ENCODE measurements at regions not wholly inside any gene's neighbourhood (a gene's known extent, or its start where the extent isn't known, plus 50 kb on each side); places are given as distances from the start of the nearest gene placed in this dataset.

- H3K9me3 ChIP-seq (ENCODE audit: control insufficient read depth in 2 of 2, insufficient read depth in 1 of 2, low read depth in 1 of 2, low read length in 1 of 2) = no peaks in the 10 kb centered on the region
- DNase-seq = no peak
- no peak overlapping the region for H3K27ac ChIP-seq (ENCODE audit: low read depth in 1 of 3, low read length in 2 of 3)
- WGBS, 3 donors = 68 to 86% (median 73%) methylated on average over 2 of the region's 2 CpGs
- H3K36me3 ChIP-seq (ENCODE audit: control insufficient read depth in 3 of 3, insufficient read depth in 2 of 3, low read depth in 1 of 3, low read length in 3 of 3) = no peaks in the 10 kb centered on the region
- no peaks in the 10 kb centered on the region for H3K27me3 ChIP-seq (ENCODE audit: control insufficient read depth in 3 of 3, insufficient read depth in 3 of 3, low read length in 3 of 3)
- H3K4me3 ChIP-seq (ENCODE audit: low read depth in 1 of 3, low read length in 3 of 3) = no peak overlapping the region
- no peaks in the 10 kb centered on the region for H3K4me1 ChIP-seq (ENCODE audit: control insufficient read depth in 3 of 3, insufficient read depth in 2 of 3, low read depth in 1 of 3, low read length in 2 of 3)
- FAIRE-seq = no peak
Measured at GRCh38 chr2:198444800-198445287, 640.5 kb downstream of the PLCL1 start.

- Histone ChIP-seq H3K9me3 (ENCODE audit: control insufficient read depth in 2 of 2, insufficient read depth in 1 of 2, low read depth in 1 of 2, low read length in 1 of 2) (no peaks in the 10 kb centered on the region), H3K4me3 (ENCODE audit: low read depth in 1 of 3, low read length in 3 of 3) (no peak overlapping the region), H3K36me3 (ENCODE audit: control insufficient read depth in 3 of 3, insufficient read depth in 2 of 3, low read depth in 1 of 3, low read length in 3 of 3) (no peaks in the 10 kb centered on the region), H3K27me3 (ENCODE audit: control insufficient read depth in 3 of 3, insufficient read depth in 3 of 3, low read length in 3 of 3) (peaks cover 0 to 2% (median 0%) of the 10 kb centered on the region in 3 donors), H3K4me1 (ENCODE audit: control insufficient read depth in 3 of 3, insufficient read depth in 2 of 3, low read depth in 1 of 3, low read length in 2 of 3) (no peaks in the 10 kb centered on the region), H3K27ac (ENCODE audit: low read depth in 1 of 3, low read length in 2 of 3) (no peak overlapping the region)
- DNase-seq (no peak), FAIRE-seq (no peak)
Measured at GRCh38 chr2:198441901-198442300, 637.5 kb downstream of the PLCL1 start.

GRCh38 chr2:198441246-198441645, 636.9 kb downstream of the PLCL1 start:
- 71 to 85% (median 79%) methylated on average over 1 of the region's 1 CpG for WGBS, 3 donors

GRCh38 chr2:198440833-198441232, 636.4 kb downstream of the PLCL1 start:
- Histone ChIP-seq H3K9me3 (ENCODE audit: control insufficient read depth in 2 of 2, insufficient read depth in 1 of 2, low read depth in 1 of 2, low read length in 1 of 2) (no peaks in the 10 kb centered on the region), H3K4me1 (ENCODE audit: control insufficient read depth in 3 of 3, insufficient read depth in 2 of 3, low read depth in 1 of 3, low read length in 2 of 3) (no peaks in the 10 kb centered on the region), H3K4me3 (ENCODE audit: low read depth in 1 of 3, low read length in 3 of 3) (no peak overlapping the region), H3K27ac (ENCODE audit: low read depth in 1 of 3, low read length in 2 of 3) (no peak overlapping the region), H3K36me3 (ENCODE audit: control insufficient read depth in 3 of 3, insufficient read depth in 2 of 3, low read depth in 1 of 3, low read length in 3 of 3) (no peaks in the 10 kb centered on the region), H3K27me3 (ENCODE audit: control insufficient read depth in 3 of 3, insufficient read depth in 3 of 3, low read length in 3 of 3) (peaks cover 0 to 2% (median 0%) of the 10 kb centered on the region in 3 donors)
- DNase-seq (no peak), FAIRE-seq (no peak)
- WGBS, 3 donors = 42 to 47% (median 44%) methylated on average over 2 of the region's 2 CpGs

More at GRCh38 chr2:198441246-198441645, 636.9 kb downstream of the PLCL1 start:
- no peak overlapping the region for H3K4me3 ChIP-seq (ENCODE audit: low read depth in 1 of 3, low read length in 3 of 3)
- FAIRE-seq (no peak), DNase-seq (no peak)
- H3K27me3 ChIP-seq (ENCODE audit: control insufficient read depth in 3 of 3, insufficient read depth in 3 of 3, low read length in 3 of 3) = peaks cover 0 to 2% (median 0%) of the 10 kb centered on the region in 3 donors
- H3K36me3 ChIP-seq (ENCODE audit: control insufficient read depth in 3 of 3, insufficient read depth in 2 of 3, low read depth in 1 of 3, low read length in 3 of 3) = no peaks in the 10 kb centered on the region
- H3K27ac ChIP-seq (ENCODE audit: low read depth in 1 of 3, low read length in 2 of 3) = no peak overlapping the region
- H3K9me3 ChIP-seq (ENCODE audit: control insufficient read depth in 2 of 2, insufficient read depth in 1 of 2, low read depth in 1 of 2, low read length in 1 of 2) = no peaks in the 10 kb centered on the region
- H3K4me1 ChIP-seq (ENCODE audit: control insufficient read depth in 3 of 3, insufficient read depth in 2 of 3, low read depth in 1 of 3, low read length in 2 of 3) = no peaks in the 10 kb centered on the region

- Histone ChIP-seq H3K4me3 (ENCODE audit: low read depth in 1 of 3, low read length in 3 of 3) (no peak overlapping the region), H3K36me3 (ENCODE audit: control insufficient read depth in 3 of 3, insufficient read depth in 2 of 3, low read depth in 1 of 3, low read length in 3 of 3) (no peaks in the 10 kb centered on the region), H3K27me3 (ENCODE audit: control insufficient read depth in 3 of 3, insufficient read depth in 3 of 3, low read length in 3 of 3) (peaks cover 0 to 2% (median 0%) of the 10 kb centered on the region in 3 donors), H3K27ac (ENCODE audit: low read depth in 1 of 3, low read length in 2 of 3) (no peak overlapping the region), H3K9me3 (ENCODE audit: control insufficient read depth in 2 of 2, insufficient read depth in 1 of 2, low read depth in 1 of 2, low read length in 1 of 2) (no peaks in the 10 kb centered on the region), H3K4me1 (ENCODE audit: control insufficient read depth in 3 of 3, insufficient read depth in 2 of 3, low read depth in 1 of 3, low read length in 2 of 3) (no peaks in the 10 kb centered on the region)
- no peak for DNase-seq
- no peak for FAIRE-seq
- 83 to 91% (median 88%) methylated on average over 1 of the region's 1 CpG for WGBS, 3 donors
Measured at GRCh38 chr2:198438331-198438730, 633.9 kb downstream of the PLCL1 start.

GRCh38 chr2:198424112-198424511, 619.7 kb downstream of the PLCL1 start:
- H3K4me1 ChIP-seq (ENCODE audit: control insufficient read depth in 3 of 3, insufficient read depth in 2 of 3, low read depth in 1 of 3, low read length in 2 of 3) = no peaks in the 10 kb centered on the region
- H3K4me3 ChIP-seq (ENCODE audit: low read depth in 1 of 3, low read length in 3 of 3) = no peak overlapping the region
- H3K27ac ChIP-seq (ENCODE audit: low read depth in 1 of 3, low read length in 2 of 3) = no peak overlapping the region
- DNase-seq (no peak), FAIRE-seq (no peak)
- H3K9me3 ChIP-seq (ENCODE audit: control insufficient read depth in 2 of 2, insufficient read depth in 1 of 2, low read depth in 1 of 2, low read length in 1 of 2) = no peaks in the 10 kb centered on the region
- 58 to 83% (median 74%) methylated on average over 1 of the region's 1 CpG for WGBS, 3 donors
- H3K27me3 ChIP-seq (ENCODE audit: control insufficient read depth in 3 of 3, insufficient read depth in 3 of 3, low read length in 3 of 3) = no peaks in the 10 kb centered on the region
- no peaks in the 10 kb centered on the region for H3K36me3 ChIP-seq (ENCODE audit: control insufficient read depth in 3 of 3, insufficient read depth in 2 of 3, low read depth in 1 of 3, low read length in 3 of 3)

- H3K36me3 ChIP-seq (ENCODE audit: control insufficient read depth in 3 of 3, insufficient read depth in 2 of 3, low read depth in 1 of 3, low read length in 3 of 3) = no peaks in the 10 kb centered on the region
- H3K27me3 ChIP-seq (ENCODE audit: control insufficient read depth in 3 of 3, insufficient read depth in 3 of 3, low read length in 3 of 3) = no peaks in the 10 kb centered on the region
- DNase-seq (no peak), FAIRE-seq (no peak)
- H3K9me3 ChIP-seq (ENCODE audit: control insufficient read depth in 2 of 2, insufficient read depth in 1 of 2, low read depth in 1 of 2, low read length in 1 of 2) = no peaks in the 10 kb centered on the region
- no peak overlapping the region for H3K27ac ChIP-seq (ENCODE audit: low read depth in 1 of 3, low read length in 2 of 3)
- 85 to 92% (median 89%) methylated on average over 3 of the region's 3 CpGs for WGBS, 3 donors
- no peaks in the 10 kb centered on the region for H3K4me1 ChIP-seq (ENCODE audit: control insufficient read depth in 3 of 3, insufficient read depth in 2 of 3, low read depth in 1 of 3, low read length in 2 of 3)
- no peak overlapping the region for H3K4me3 ChIP-seq (ENCODE audit: low read depth in 1 of 3, low read length in 3 of 3)
Measured at GRCh38 chr2:198417836-198418235, 613.4 kb downstream of the PLCL1 start.

GRCh38 chr2:198414976-198415375, 610.6 kb downstream of the PLCL1 start:
- H3K27ac ChIP-seq (ENCODE audit: low read depth in 1 of 3, low read length in 2 of 3) = no peak overlapping the region
- H3K27me3 ChIP-seq (ENCODE audit: control insufficient read depth in 3 of 3, insufficient read depth in 3 of 3, low read length in 3 of 3) = no peaks in the 10 kb centered on the region
- no peaks in the 10 kb centered on the region for H3K9me3 ChIP-seq (ENCODE audit: control insufficient read depth in 2 of 2, insufficient read depth in 1 of 2, low read depth in 1 of 2, low read length in 1 of 2)
- no peaks in the 10 kb centered on the region for H3K4me1 ChIP-seq (ENCODE audit: control insufficient read depth in 3 of 3, insufficient read depth in 2 of 3, low read depth in 1 of 3, low read length in 2 of 3)
- DNase-seq (no peak), FAIRE-seq (no peak)
- H3K4me3 ChIP-seq (ENCODE audit: low read depth in 1 of 3, low read length in 3 of 3) = no peak overlapping the region
- 81 to 86% (median 86%) methylated on average over 2 of the region's 2 CpGs for WGBS, 3 donors
- no peaks in the 10 kb centered on the region for H3K36me3 ChIP-seq (ENCODE audit: control insufficient read depth in 3 of 3, insufficient read depth in 2 of 3, low read depth in 1 of 3, low read length in 3 of 3)

GRCh38 chr2:198411936-198412335, 607.5 kb downstream of the PLCL1 start:
- Histone ChIP-seq H3K36me3 (ENCODE audit: control insufficient read depth in 3 of 3, insufficient read depth in 2 of 3, low read depth in 1 of 3, low read length in 3 of 3) (no peaks in the 10 kb centered on the region), H3K9me3 (ENCODE audit: control insufficient read depth in 2 of 2, insufficient read depth in 1 of 2, low read depth in 1 of 2, low read length in 1 of 2) (no peaks in the 10 kb centered on the region), H3K27me3 (ENCODE audit: control insufficient read depth in 3 of 3, insufficient read depth in 3 of 3, low read length in 3 of 3) (no peaks in the 10 kb centered on the region), H3K4me1 (ENCODE audit: control insufficient read depth in 3 of 3, insufficient read depth in 2 of 3, low read depth in 1 of 3, low read length in 2 of 3) (no peaks in the 10 kb centered on the region), H3K4me3 (ENCODE audit: low read depth in 1 of 3, low read length in 3 of 3) (no peak overlapping the region), H3K27ac (ENCODE audit: low read depth in 1 of 3, low read length in 2 of 3) (no peak overlapping the region)
- WGBS, 3 donors = 46 to 56% (median 52%) methylated on average over 2 of the region's 2 CpGs
- DNase-seq (no peak), FAIRE-seq (no peak)

Measured in small intestine (tissue), 7 donors.